Activated T-cell treated with anti-CD3 and anti-CD28 coated beads, Interleukin-2, amount 50 U/mL, for 1 hour (primary cell): ENCODE measurements at regions not wholly inside any gene's neighbourhood (a gene's known extent, or its start where the extent isn't known, plus 50 kb on each side); places are given as distances from the start of the nearest gene placed in this dataset.
"Not testable (repeated sequence)": the region's sequence is repeated elsewhere in the genome, so short reads cannot be mapped to it uniquely, and the experiment has no call there.

Experiments used
- DNase-seq: peaks from one replicate; pipeline ENCODE4 v3.0.0-alpha.2; 2020

- DNase-seq = no peak
Observed at GRCh38 chr20:60172346-60172984, 214.2 kb downstream of the CDH26 start.

GRCh38 chr20:60177080-60177479, 218.9 kb downstream of the CDH26 start:
- no peak for DNase-seq

DNA sequence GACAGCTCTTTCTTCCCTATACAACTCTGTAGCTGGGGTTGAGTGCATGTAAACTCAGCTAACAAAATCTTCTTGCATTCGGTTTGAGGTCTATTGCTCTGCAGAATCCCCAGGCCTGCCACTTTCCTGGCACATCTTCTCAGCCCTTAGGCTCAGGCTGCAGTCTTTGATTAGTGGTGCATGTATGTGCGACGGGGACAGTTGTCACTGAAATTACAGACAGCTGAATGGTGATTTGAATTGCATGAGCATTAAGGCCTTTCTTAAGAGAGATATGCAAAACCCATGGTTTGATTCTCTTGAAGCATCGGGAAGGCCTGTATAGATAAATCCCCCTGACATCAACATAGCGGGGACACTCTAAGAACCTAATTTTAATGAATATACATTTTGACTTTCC, 222.8 kb downstream of the CDH26 start:
- no peak for DNase-seq

DNA sequence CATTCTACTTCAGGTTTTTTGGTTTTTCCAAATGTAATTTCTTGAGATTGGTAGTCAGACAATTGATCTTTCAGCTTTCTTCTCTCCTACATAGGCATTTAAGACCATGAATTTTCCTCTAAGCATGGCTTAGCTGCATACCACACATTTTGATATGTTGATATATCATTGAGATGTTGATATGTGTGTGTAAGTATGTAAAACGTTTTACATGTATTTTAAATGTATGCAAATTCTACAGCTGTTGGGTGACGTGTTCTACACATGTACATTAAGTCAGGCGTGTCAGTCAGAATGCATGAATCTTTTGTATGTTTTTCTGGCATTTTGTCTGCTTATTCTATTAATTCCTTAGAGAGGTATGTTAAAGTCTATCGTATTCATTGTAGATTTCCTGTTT, 228.2 kb downstream of the CDH26 start:
- no peak for DNase-seq

DNA sequence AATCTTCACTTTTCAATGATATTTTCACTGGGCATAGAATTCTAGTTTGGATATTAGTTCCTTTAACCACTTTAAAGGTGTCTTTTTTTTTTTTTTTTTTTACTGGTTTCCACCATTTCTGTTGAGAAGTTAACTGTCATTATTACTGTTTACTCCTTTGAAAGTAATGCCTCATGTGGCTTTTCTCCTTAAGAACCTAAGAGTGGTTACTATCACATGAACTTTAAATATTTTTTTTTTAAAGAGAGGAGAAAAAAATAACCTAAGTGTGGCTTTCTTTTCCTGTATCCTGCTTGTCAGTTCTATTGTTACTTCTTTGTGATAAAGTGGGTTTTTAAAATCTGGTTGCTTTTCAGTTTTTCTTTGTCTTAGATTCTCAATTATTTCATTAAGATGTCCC, 229.5 kb downstream of the CDH26 start:
- no peak for DNase-seq

DNA sequence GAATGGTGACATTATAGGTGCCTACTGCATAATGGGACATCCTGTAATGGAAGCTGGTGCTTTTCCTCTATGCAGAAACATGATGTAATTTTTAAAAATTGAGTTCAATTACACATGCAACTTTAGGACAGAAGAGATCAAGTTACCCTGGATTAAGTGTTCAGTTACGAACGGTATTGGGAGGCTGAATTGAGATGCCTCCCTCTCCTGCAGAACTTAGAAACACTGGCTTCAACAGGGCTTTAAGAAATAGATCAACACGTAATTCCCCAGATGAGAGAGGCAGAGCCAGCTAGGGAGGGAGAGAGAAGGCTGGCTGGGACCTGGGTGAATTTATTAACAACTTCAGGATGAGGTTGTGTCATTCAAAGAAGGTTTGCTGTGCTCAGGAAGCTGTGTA, 232.8 kb downstream of the CDH26 start:
- no peak for DNase-seq

GRCh38 chr20:60192326-60192725, 234.1 kb downstream of the CDH26 start:
- no peak for DNase-seq

- not testable (repeated sequence) for DNase-seq
Observed at GRCh38 chr20:60199132-60199531, 240.9 kb downstream of the CDH26 start.

GRCh38 chr20:60199866-60200265, 241.6 kb downstream of the CDH26 start:
- DNase-seq = no peak

DNA sequence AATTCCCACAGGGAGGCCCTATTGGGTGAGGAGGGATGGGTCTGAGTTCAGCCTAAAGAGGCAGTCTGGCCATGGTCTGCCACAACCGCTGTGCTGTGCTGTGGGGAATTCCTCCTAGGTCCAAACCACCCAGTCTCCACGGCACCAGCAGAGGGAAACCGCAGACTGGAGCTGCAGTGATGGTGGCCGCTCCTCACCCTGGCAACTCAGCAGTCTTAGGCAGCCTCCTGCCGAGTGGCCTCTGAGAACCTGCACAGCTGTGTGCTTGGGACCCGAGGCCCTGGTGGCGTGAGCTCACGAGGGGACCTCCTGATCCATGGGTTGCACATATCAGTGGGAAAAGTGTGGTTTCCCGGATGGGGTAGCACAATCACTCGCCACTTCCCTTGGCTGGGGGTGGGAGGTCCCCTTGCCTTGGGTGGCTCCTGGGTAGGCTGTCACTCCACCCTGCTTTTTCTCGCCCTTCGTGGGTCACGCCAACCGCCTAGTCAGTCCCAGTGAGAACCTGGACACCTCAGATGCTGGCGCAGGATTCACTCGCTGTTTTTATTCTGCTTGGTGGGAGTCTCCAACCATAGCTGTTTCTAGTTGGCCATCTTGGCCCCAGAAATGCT, 242.2 kb downstream of the CDH26 start:
- DNase-seq = no peak

DNA sequence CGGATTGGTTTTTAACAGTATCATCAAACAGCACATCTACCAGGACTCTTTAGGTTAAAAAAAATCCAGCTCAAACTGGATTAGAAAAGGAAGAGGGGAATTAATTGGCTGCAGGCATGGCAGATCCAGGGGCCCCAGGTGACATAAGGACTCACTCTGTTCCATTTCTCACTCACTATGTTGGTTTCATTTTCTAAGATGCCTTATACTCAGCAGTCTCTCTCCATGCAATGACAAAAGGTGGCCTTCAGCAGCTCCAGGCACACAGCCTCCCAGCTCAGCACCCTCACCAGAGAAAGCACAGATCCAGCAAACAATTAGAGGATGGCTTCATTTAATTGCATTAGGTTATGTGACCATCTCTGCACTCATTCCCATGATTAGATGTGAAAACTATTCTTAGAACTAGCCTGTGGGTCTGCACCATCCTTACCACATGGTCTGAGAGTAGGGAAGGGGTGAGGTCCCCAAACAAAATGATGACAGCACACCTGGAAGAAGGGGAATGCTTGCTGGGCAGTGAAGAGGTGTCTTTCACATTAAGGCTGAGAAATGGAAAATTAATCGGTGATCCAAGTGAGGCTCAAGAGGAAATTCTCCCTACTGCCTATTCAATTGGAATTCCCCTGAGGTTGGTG, 243.1 kb downstream of the CDH26 start:
- no peak for DNase-seq

DNA sequence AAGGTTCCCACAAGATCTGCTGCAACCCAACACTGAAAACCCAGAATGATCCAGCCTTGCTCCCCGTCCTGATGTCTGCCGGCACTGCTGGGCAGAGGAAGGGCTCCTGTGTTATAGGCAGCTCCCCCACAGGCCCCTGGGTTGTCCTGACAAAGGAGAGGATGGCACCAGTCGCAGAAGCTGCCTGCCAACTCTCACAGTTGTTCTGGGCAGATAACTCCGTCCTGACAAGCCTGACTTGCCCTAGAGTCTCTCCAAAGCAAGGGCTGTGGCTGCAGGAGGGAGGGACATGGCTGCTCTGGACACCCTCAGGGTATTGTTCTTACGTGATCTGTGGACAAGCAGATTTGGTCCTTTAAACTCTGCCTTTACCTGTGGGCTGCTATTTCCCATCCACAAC, 243.8 kb downstream of the CDH26 start:
- no peak for DNase-seq

GRCh38 chr20:60203451-60203850, 245.2 kb downstream of the CDH26 start:
- no peak for DNase-seq

DNA sequence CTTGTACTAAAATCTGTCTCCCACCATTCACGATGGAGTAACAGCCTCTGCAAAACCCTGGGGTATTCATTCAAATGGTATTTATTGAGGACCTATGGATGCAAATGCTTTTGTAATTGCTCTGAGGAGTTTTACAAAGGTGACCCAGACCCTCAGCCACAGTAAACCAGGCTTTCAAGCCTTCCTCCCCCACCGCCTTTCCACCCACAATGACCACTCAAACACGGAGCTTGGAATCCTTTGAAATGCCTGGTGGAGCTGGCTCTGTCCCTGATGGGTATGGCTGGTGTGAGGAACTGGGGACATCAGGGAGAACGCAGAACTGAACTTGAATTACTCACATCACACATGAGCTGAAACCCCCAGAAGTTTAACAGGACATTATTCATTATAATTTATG, 246.4 kb downstream of the CDH26 start:
- DNase-seq = no peak

GRCh38 chr20:60206259-60206658, 248.0 kb downstream of the CDH26 start:
- DNase-seq = no peak

- no peak for DNase-seq
Observed at GRCh38 chr20:60209048-60209447, 250.8 kb downstream of the CDH26 start.

DNA sequence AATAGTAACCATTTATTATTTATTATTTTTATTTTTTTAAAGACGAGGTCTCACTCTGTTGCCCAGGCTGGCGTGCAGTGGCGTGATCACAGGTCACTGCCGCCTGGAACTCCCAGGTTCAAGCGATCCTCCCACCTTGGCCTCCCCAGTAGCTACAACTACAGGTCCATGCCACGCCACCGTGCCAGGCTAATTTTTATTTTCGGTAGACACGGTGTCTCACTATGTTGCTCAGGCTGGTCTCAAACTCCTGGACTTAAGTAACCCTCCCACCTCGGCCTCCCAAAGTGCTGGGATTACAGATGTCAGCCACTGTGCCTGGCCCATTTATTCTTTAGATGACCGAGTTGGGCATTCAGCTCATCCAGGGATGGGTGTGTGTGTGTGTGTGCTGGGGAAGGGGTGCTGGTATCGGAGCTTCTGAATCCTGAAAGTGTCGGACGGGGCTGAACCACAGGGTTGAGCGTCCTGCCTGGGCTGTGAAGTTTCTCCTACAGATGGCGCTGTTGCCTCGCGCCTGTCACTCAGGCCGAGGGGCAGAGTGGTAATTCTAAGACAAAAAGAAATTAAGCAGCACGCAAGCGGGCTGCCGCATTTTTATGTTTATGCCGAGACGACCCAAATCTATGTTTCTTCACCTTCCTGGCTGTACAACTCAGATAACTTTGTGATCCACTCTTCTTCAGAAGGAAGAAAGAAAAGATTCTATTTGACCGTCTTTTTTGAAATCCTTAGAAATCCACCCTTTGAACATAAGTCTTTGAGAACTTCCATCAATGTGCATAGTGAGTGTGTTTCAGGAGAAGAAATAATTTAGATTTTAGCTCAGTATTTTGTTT, 252.8 kb downstream of the CDH26 start:
- peak; percentile 60 for DNase-seq

GRCh38 chr20:60211618-60212463, 253.6 kb downstream of the CDH26 start:
- DNase-seq = no peak

GRCh38 chr20:60212695-60213094, 254.5 kb downstream of the CDH26 start:
- DNase-seq = no peak

DNA sequence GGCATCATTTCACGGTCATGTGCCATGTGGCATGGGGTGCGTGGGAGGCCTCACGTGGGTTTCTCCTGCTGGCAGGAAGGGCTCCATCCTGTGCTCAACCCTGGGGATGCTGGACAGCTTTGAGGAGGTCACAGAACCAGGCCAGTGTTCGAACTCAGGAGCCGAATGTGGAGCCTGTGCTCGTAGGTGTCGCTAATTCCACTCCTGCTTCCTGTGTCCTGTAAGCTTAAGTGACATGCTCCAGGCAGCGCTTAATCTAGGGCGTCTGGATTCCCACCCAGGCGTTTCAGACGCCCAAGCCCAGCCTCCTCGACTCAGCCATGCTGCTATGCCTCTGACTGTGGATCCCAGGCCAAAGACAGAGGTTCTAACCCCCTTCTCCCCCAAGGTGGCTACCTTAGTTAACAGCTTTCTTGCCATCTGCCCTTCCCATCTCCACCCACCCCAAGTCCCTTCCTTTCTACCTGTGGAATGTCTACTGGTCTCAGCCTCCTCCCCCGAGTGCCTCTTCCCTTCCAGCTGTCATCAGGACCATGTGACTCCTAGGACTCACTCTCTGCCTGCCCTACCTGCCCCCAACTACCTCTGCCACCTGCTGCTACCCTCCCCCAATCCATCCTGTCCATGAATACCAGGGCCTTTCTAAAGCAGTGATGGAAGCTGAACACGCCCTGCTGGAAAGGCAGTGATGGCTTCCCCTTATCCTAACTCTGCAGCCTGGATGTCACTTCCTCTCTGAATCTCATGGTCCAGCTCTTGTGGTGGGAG, 255.1 kb downstream of the CDH26 start:
- no peak for DNase-seq

DNA sequence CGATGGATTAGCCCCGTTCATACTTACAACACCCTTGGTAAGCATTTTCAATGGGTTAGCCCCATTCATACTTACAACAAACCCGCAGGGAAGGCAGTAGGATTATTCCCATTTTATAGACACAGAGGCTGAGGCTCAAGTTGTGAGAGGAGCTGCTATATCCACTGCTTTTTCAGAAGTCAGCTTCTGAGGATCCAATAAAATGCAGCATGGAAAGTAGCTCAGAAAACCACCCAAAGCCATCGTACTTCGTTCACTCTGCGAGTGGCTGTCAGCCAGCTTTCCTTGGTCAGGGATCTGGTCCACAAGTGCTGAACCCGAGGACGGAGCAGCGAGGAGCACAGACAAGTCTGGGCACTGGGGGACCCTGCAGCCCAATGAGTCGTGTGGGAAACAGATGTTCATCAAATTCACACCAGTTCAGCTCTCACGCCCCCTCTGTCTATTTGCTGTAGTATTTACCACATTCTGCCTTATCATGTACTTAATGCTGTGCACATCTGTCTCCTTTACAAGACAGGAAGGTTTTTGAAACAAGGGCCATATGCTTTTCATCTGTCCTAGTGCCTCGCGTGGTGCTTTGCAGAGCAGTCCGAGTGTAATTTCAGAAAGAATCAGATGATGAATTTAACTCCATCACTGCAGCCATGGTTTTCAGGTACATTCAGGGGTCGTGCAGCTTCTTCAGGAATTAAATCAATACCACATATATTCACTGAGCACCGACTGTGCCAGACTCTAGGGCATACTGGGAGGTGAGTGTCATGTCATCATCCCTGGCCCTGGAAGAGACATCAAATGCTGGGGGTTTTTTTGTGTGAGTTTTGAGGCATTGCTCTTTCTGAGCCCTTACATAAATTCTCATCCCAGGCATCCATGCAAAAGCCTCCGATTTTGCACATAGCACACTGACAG, 256.9 kb downstream of the CDH26 start:
- DNase-seq = no peak
